ENCODE measurements at regions not wholly inside any gene's neighbourhood (a gene's known extent, or its start where the extent isn't known, plus 50 kb on each side); places are given as distances from the start of the nearest gene placed in this dataset.

GRCh38 chr18:69216321-69216720 lies 184.4 kb upstream of the DOK6 start:
- Histone ChIP-seq H2BK15ac (ENCODE audit: low read length) (no peak overlapping the region), H3K79me2 (ENCODE audit: control insufficient read depth in 1 of 2, insufficient read depth in 2 of 2, low read length in 2 of 2) (no peaks in the 10 kb centered on the region), H3K9me3 (ENCODE audit: insufficient read depth in 2 of 2, low read depth in 1 of 2, low read length in 1 of 2) (no peaks in the 10 kb centered on the region), H3K23ac (ENCODE audit: insufficient read length) (no peak overlapping the region), H2AFZ (ENCODE audit: low read length) (0 out of 2 replicates have a peak overlapping the region, but pooled peaks have one; percentile 42), H2AK5ac (ENCODE audit: low read depth, low read length) (no peak overlapping the region), H3K9ac (replicated peaks in 1 of 4; ENCODE audit: extremely low read depth in 1 of 4, low read depth in 3 of 4, low read length in 3 of 4) (no peak overlapping the region), H2BK12ac (ENCODE audit: low read depth, low read length) (no peak overlapping the region), H2BK20ac (ENCODE audit: low read length) (no peak overlapping the region), H4K5ac (ENCODE audit: insufficient read length, low read depth, low read length) (no peak overlapping the region), H3K23me2 (ENCODE audit: low read depth, low read length) (no peaks in the 10 kb centered on the region), H3K36me3 (ENCODE audit: control insufficient read depth in 2 of 4, insufficient read depth in 4 of 4, low read length in 3 of 4) (no peaks in the 10 kb centered on the region), H3K4me2 (ENCODE audit: insufficient read depth in 1 of 2, low read depth in 2 of 2, low read length in 2 of 2) (no peak overlapping the region), H3K27me3 (replicated peaks in 1 of 4; ENCODE audit: control insufficient read depth in 3 of 4, extremely low read depth in 1 of 4, insufficient read depth in 3 of 4, low read length in 3 of 4) (no peaks in the 10 kb centered on the region), H2BK120ac (replicated peaks; ENCODE audit: low read depth, low read length) (no peak overlapping the region), H4K20me1 (replicated peaks in 1 of 2; ENCODE audit: control insufficient read depth in 1 of 2, insufficient read depth in 2 of 2, low read length in 2 of 2) (no peaks in the 10 kb centered on the region), H3K14ac (ENCODE audit: insufficient read length) (no peak overlapping the region), H4K8ac (ENCODE audit: extremely low read depth, insufficient read depth, low read length) (no peak overlapping the region), H3K56ac (replicated peaks; ENCODE audit: insufficient read length, low read depth, low read length) (no peak overlapping the region), H4K91ac (replicated peaks; ENCODE audit: insufficient read length, low read length) (no peak overlapping the region), H3K18ac (ENCODE audit: extremely low read depth, low read length) (no peak overlapping the region), H3K4me3 (ENCODE audit: extremely low read depth in 1 of 4, insufficient read depth in 2 of 4, low read depth in 3 of 4, low read length in 4 of 4) (no peak overlapping the region), H2BK5ac (ENCODE audit: low read depth, low read length) (no peak overlapping the region), H3K4me1 (replicated peaks in 1 of 4; ENCODE audit: control insufficient read depth in 3 of 4, insufficient read depth in 4 of 4, low read length in 3 of 4) (no peaks in the 10 kb centered on the region; a peak in 1 of 7 replicates), H3K27ac (ENCODE audit: low read depth, low read length) (no peak overlapping the region), H3K79me1 (ENCODE audit: low read depth, low read length) (no peaks in the 10 kb centered on the region), H3K4ac (replicated peaks; ENCODE audit: insufficient read length, low read depth, low read length) (no peak overlapping the region)
- FAIRE-seq (no peak), DNase-seq (ENCODE audit: low read depth in 1 of 2, low spot score in 2 of 2) (no peak)
- ChIA-PET POLR2A (ENCODE audit: partially characterized antibody) (interaction anchor here (1.4 kb wide), 1 partner anchor 24 kb away, joined by 3 read pairs; no protein-coding TSS in a partner anchor), CTCF (ENCODE audit: partially characterized antibody) (no interaction called here)
- no peak for TF ChIP-seq SAP30 (IDR thresholded peaks at IDR 0.05; ENCODE audit: insufficient read depth, insufficient replicate concordance, low read length)
- TF ChIP-seq BACH1 (IDR thresholded peaks at IDR 0.05; ENCODE audit: low read length) = no peak
- no peak for TF ChIP-seq CBX5 (IDR thresholded peaks at IDR 0.05; ENCODE audit: low read depth, low read length)
- no peak for TF ChIP-seq RNF2 (IDR thresholded peaks at IDR 0.05; ENCODE audit: borderline replicate concordance, low read depth, low read length, missing control alignments, poor library complexity, severe bottlenecking)
- TF ChIP-seq SIN3A (conservative IDR thresholded peaks at IDR 0.05 in 1 of 2, IDR thresholded peaks at IDR 0.05 in 1 of 2; ENCODE audit: low read depth in 1 of 2, low read length in 2 of 2) = no peak
- no peak for TF ChIP-seq KDM1A (IDR thresholded peaks at IDR 0.05; ENCODE audit: borderline replicate concordance, low read length)
- WGBS, 2 experiments (ENCODE audit: extremely low coverage in 1 of 2, insufficient coverage in 1 of 2, insufficient read length in 1 of 2, insufficient replicate concordance in 2 of 2, low coverage in 1 of 2, low lambda C conversion rate in 2 of 2, missing lambda C conversion rate in 1 of 2) = 86% methylated on average over 6 of the region's 6 CpGs; no CpG with 5 or more reads in 1 of the 2 experiments

Data from H1 (cell line).